HG02938 (cell line): ENCODE measurements at regions not wholly inside any gene's neighbourhood (a gene's known extent, or its start where the extent isn't known, plus 50 kb on each side); places are given as distances from the start of the nearest gene placed in this dataset.

ENCODE experiments used
- ATAC-seq: cut with Tn5 transposase; IDR thresholded peaks from one replicate; pipeline ENCODE4 v1.9.1; 2021; ENCODE audit warnings: mild to moderate bottlenecking, moderate library complexity; ENCODE audit not compliant: unreplicated experiment

- no peak for ATAC-seq
These were observed 308.0 kb downstream of the CMPK2 start for GRCh38 chr2:6557737-6558136.

GRCh38 chr2:6562771-6563170 lies 302.9 kb downstream of the CMPK2 start:
- ATAC-seq = no peak

- no peak for ATAC-seq
These were observed 301.4 kb downstream of the CMPK2 start for GRCh38 chr2:6564326-6564725.

GRCh38 chr2:6574121-6574520 lies 291.6 kb downstream of the CMPK2 start:
- no peak for ATAC-seq

GRCh38 chr2:6576302-6576701 lies 289.4 kb downstream of the CMPK2 start:
- ATAC-seq = no peak

GRCh38 chr2:6577960-6578359 lies 287.7 kb downstream of the CMPK2 start:
- no peak for ATAC-seq

- no peak for ATAC-seq
These were observed 287.3 kb downstream of the CMPK2 start for GRCh38 chr2:6578416-6578815.

- ATAC-seq = no peak
These were observed 286.4 kb downstream of the CMPK2 start for GRCh38 chr2:6579281-6579680.

- no peak for ATAC-seq
These were observed 284.7 kb downstream of the CMPK2 start for GRCh38 chr2:6580982-6581381.

GRCh38 chr2:6589150-6589549 lies 276.6 kb downstream of the CMPK2 start:
- no peak for ATAC-seq

- no peak for ATAC-seq
These were observed 275.3 kb downstream of the CMPK2 start for GRCh38 chr2:6590442-6590841.

GRCh38 chr2:6602471-6602870 lies 263.2 kb downstream of the CMPK2 start:
- ATAC-seq = no peak

GRCh38 chr2:6605836-6606505 lies 259.7 kb downstream of the CMPK2 start:
- no peak for ATAC-seq

- ATAC-seq = no peak
These were observed 247.9 kb downstream of the CMPK2 start for GRCh38 chr2:6617794-6618193.

- ATAC-seq = no peak
These were observed 247.5 kb downstream of the CMPK2 start for GRCh38 chr2:6618201-6618600.

- no peak for ATAC-seq
These were observed 242.0 kb downstream of the CMPK2 start for GRCh38 chr2:6623746-6624145.

GRCh38 chr2:6626401-6627012 lies 239.2 kb downstream of the CMPK2 start:
- ATAC-seq = no peak

GRCh38 chr2:6627316-6627715 lies 238.4 kb downstream of the CMPK2 start:
- no peak for ATAC-seq

GRCh38 chr2:6630209-6630608 lies 235.5 kb downstream of the CMPK2 start:
- no peak for ATAC-seq

- no peak for ATAC-seq
These were observed 230.4 kb downstream of the CMPK2 start for GRCh38 chr2:6635296-6635695.

- ATAC-seq = no peak
These were observed 228.4 kb downstream of the CMPK2 start for GRCh38 chr2:6637330-6637729.

- ATAC-seq = no peak
These were observed 225.6 kb downstream of the CMPK2 start for GRCh38 chr2:6639929-6640620.
